IMR-90 (cell line): ENCODE measurements at regions not wholly inside any gene's neighbourhood (a gene's known extent, or its start where the extent isn't known, plus 50 kb on each side); places are given as distances from the start of the nearest gene placed in this dataset.

ENCODE experiments used
- CTCF ChIP-seq: conservative IDR thresholded peaks from 2 replicates; pipeline ENCODE4 v1.5.1; 2012; ENCODE audit warnings: mild to moderate bottlenecking, low read depth, low read length, improper control_type of control experiment
- RFX5 ChIP-seq: IDR thresholded peaks from 2 replicates; pipeline ENCODE4 v1.8.0; 2012; ENCODE audit warnings: low read depth, mild to moderate bottlenecking, low read length, moderate library complexity

GRCh38 chr15:98380721-98381120, 267.6 kb upstream of the IGF1R start:
- TF ChIP-seq CTCF (no peak), RFX5 (no peak)
